Pancreas (tissue), 10 donors: ENCODE measurements at regions not wholly inside any gene's neighbourhood (a gene's known extent, or its start where the extent isn't known, plus 50 kb on each side); places are given as distances from the start of the nearest gene placed in this dataset.
"Not testable (repeated sequence)": the region's sequence is repeated elsewhere in the genome, so short reads cannot be mapped to it uniquely, and the experiment has no call there.

Source experiments
- ATAC-seq, 4 donors: fragments of 200-7000 bp; cut with Tn5 transposase; one replicate each; pipeline versions ENCODE4 v1.8.0 to v1.9.1; 2020; ENCODE audit warnings: mild to moderate bottlenecking in 4 of 4, moderate library complexity in 4 of 4
- DNase-seq, 6 donors: peaks; one replicate each; pipeline ENCODE4 v3.0.0-alpha.2; 2020
- FAIRE-seq: peaks from 2 replicates; lab custom pipeline; 2012; peaks lifted over from hg19 to GRCh38; lab: Jason Lieb, UNC
- H3K27ac ChIP-seq, 4 donors: fragments of 200-600 bp; sonication (generic); 1 replicate in 3 of 4; 2 replicates in 1 of 4; pipeline versions ENCODE4 v1.5.0 to v1.8.0; 2020
- H3K27me3 ChIP-seq, 4 donors: fragments of 200-600 bp; one replicate each; pipeline ENCODE4 v1.8.0; 2021
- H3K36me3 ChIP-seq, 3 donors: fragments of 200-600 bp; sonication (generic) in 1 of 3; one replicate each; pipeline versions ENCODE4 v1.5.0 to v1.8.0; 2020 to 2021
- H3K4me1 ChIP-seq, 3 donors: fragments of 200-600 bp; one replicate each; pipeline ENCODE4 v1.8.0; 2021
- H3K4me3 ChIP-seq, 4 donors: fragments of 200-600 bp; sonication (generic) in 2 of 4; one replicate each; pipeline versions ENCODE4 v1.5.0 to v1.8.0; 2020 to 2021
- H3K9me3 ChIP-seq, 4 donors: fragments of 200-600 bp; one replicate each; pipeline ENCODE4 v1.8.0; 2021
- CTCF ChIP-seq, 4 donors: fragments of 200-600 bp; sonication (generic) in 3 of 4; IDR thresholded peaks; one replicate each; pipeline versions ENCODE4 v1.5.0 to v1.8.0; 2021; ENCODE audit warnings: antibody characterized with exemption in 4 of 4
- WGBS, 2 donors: extraction: QIAGEN DNeasy Blood & Tissue Kit; methylation state at CpG; one replicate each; pipeline ENCODE4 v1.1.7; 2013; 5-methylcytosine and 5-hydroxymethylcytosine counted together
- intact Hi-C, 3 donors: fragments of 100-400 bp; cut with DNase I; formaldehyde crosslinking; loops; one replicate each; pipeline versions ENCODE4 v1.11.1 to v1.14.2; 2022
- donor health status: healthy with polysubstance abuse.
- donor health status: DM: no; HTN: no; CAD: no; lungs with moderate emphysema.
- donor health status: DM: no; HTN: no; CAD: no.
- donor health status: control.
- donor health status: control.
- donor health status: Bipolar disorder and iron deficiency.
- donor health status: DM: yes; HTN: yes; CAD: no.
- donor health status: DM: no; HTN: no; CAD: no.
- donor health status: DM: no; HTN: no; CAD: no.
- donor health status: DM: yes; HTN: yes; CAD: no.

GRCh38 chr12:63508543-63508942, 159.8 kb downstream of the DPY19L2 start:
- TF ChIP-seq CTCF (IDR thresholded peaks at IDR 0.05) = no peak
- Histone ChIP-seq H3K27ac (no peak overlapping the region), H3K4me1 (no peaks in the 10 kb centered on the region), H3K4me3 (no peak overlapping the region), H3K36me3 (no peaks in the 10 kb centered on the region), H3K9me3 (peaks cover 0 to 4% (median 0%) of the 10 kb centered on the region in 4 donors), H3K27me3 (no peaks in the 10 kb centered on the region)
- FAIRE-seq = no peak
- intact Hi-C loops = no loop called here
- WGBS, 2 donors = 59 to 73% methylated on average over 5 of the region's 5 CpGs
- ATAC-seq = no peak
- DNase-seq = no peak

- DNase-seq (peak in 1 of 6 donors; percentile 27), ATAC-seq (no peak), FAIRE-seq (no peak)
- H3K9me3 ChIP-seq = no peaks in the 10 kb centered on the region
- WGBS, 2 donors = 86 to 91% methylated on average over 6 of the region's 6 CpGs
- no peak overlapping the region for H3K27ac ChIP-seq
- peaks cover 0 to 8% (median 0%) of the 10 kb centered on the region in 3 donors for H3K4me1 ChIP-seq
- H3K27me3 ChIP-seq = no peaks in the 10 kb centered on the region
- TF ChIP-seq CTCF (IDR thresholded peaks at IDR 0.05) = no peak
- intact Hi-C loops = no loop called here
- H3K4me3 ChIP-seq = no peak overlapping the region
- no peaks in the 10 kb centered on the region for H3K36me3 ChIP-seq
These were observed 168.7 kb downstream of the DPY19L2 start for GRCh38 chr12:63499567-63499966.

GRCh38 chr12:63498239-63498638, 170.1 kb downstream of the DPY19L2 start:
- no peak overlapping the region for H3K27ac ChIP-seq
- no peaks in the 10 kb centered on the region for H3K9me3 ChIP-seq
- no peak for FAIRE-seq
- no peak for TF ChIP-seq CTCF (IDR thresholded peaks at IDR 0.05)
- no peak for DNase-seq
- intact Hi-C loops = no loop called here
- H3K4me3 ChIP-seq = no peak overlapping the region
- no peak for ATAC-seq
- H3K4me1 ChIP-seq = peaks cover 0 to 8% (median 0%) of the 10 kb centered on the region in 3 donors
- no peaks in the 10 kb centered on the region for H3K36me3 ChIP-seq
- no peaks in the 10 kb centered on the region for H3K27me3 ChIP-seq

GRCh38 chr12:63496654-63497053, 171.6 kb downstream of the DPY19L2 start:
- FAIRE-seq (no peak), DNase-seq (no peak), ATAC-seq (no peak)
- Histone ChIP-seq H3K9me3 (no peaks in the 10 kb centered on the region), H3K4me3 (no peak overlapping the region), H3K27ac (no peak overlapping the region), H3K27me3 (no peaks in the 10 kb centered on the region), H3K36me3 (no peaks in the 10 kb centered on the region), H3K4me1 (peaks cover 0 to 8% (median 0%) of the 10 kb centered on the region in 3 donors)
- intact Hi-C loops = no loop called here
- TF ChIP-seq CTCF (IDR thresholded peaks at IDR 0.05) = no peak
- 21 to 27% methylated on average over 2 of the region's 2 CpGs for WGBS, 2 donors

GRCh38 chr12:63495974-63496373, 172.3 kb downstream of the DPY19L2 start:
- 9 to 16% methylated on average over 1 of the region's 1 CpG for WGBS, 2 donors
- Histone ChIP-seq H3K4me1 (peaks cover 0 to 8% (median 0%) of the 10 kb centered on the region in 3 donors), H3K9me3 (no peaks in the 10 kb centered on the region), H3K27ac (no peak overlapping the region), H3K4me3 (no peak overlapping the region), H3K36me3 (no peaks in the 10 kb centered on the region), H3K27me3 (no peaks in the 10 kb centered on the region)
- intact Hi-C loops = no loop called here
- TF ChIP-seq CTCF (IDR thresholded peaks at IDR 0.05) = no peak
- ATAC-seq (peak in 1 of 4 donors; percentile 27), DNase-seq (no peak), FAIRE-seq (no peak)

GRCh38 chr12:63493357-63493756, 174.9 kb downstream of the DPY19L2 start:
- H3K27me3 ChIP-seq, H3K4me1 ChIP-seq, H3K27ac ChIP-seq, ATAC-seq, H3K4me3 ChIP-seq, H3K9me3 ChIP-seq, H3K36me3 ChIP-seq, FAIRE-seq, intact Hi-C loops: not testable (repeated sequence)
- peak in 3 of 6 donors; percentile 37 to 52 (median 41) for DNase-seq
- WGBS, 2 donors = 64 to 71% methylated on average over 4 of the region's 4 CpGs
